ENCODE measurements at regions not wholly inside any gene's neighbourhood (a gene's known extent, or its start where the extent isn't known, plus 50 kb on each side); places are given as distances from the start of the nearest gene placed in this dataset.
"Not testable (repeated sequence)": the region's sequence is repeated elsewhere in the genome, so short reads cannot be mapped to it uniquely, and the experiment has no call there.

DNA sequence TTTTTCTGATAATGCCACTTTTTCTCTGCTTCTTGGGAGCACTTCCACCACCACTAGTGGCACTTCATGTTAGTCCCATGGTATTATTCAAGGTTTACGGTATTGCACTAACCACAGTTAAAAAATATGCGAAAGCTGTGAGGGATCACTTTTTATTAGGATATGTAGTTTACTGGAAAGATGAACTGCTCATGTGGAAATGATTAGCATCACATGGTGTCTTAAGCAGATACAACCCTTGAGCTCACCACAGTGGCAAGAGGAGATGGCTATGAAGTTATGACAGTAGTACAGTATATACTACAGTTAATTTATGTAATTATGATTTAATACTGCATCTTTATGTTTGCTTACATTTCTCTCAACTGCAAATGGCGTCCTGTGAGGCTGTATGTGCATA, 134.5 kb upstream of the HMGN3 start:
- POLR2A ChIA-PET: no interaction called here
- H3K4me3 ChIP-seq (replicated peaks in 1 of 3; ENCODE audit: insufficient read depth in 1 of 3, low read depth in 2 of 3, low read length in 3 of 3): no peak overlapping the region
- H3K9ac ChIP-seq (ENCODE audit: insufficient read depth, low read depth, low read length): no peak overlapping the region
- H3K27me3 ChIP-seq (ENCODE audit: control insufficient read depth in 1 of 2, insufficient read depth in 2 of 2, low read length in 2 of 2): no peaks in the 10 kb centered on the region
- intact Hi-C loops (cut with micrococcal nuclease; ENCODE audit: unreplicated experiment) (no loop called here), in situ Hi-C loops (cut with HindIII; ENCODE audit: extremely low pct_ligation_motif_present, low pct_unique_long_range_greater_than_20kb) (no loop called here)
- no peaks in the 10 kb centered on the region for H3K36me3 ChIP-seq (replicated peaks in 1 of 2; ENCODE audit: control insufficient read depth in 1 of 2, insufficient read depth in 2 of 2, low read length in 2 of 2)
- no peak overlapping the region for H3K4me2 ChIP-seq (ENCODE audit: low read depth, low read length)
- no peaks in the 10 kb centered on the region for H4K20me1 ChIP-seq (ENCODE audit: insufficient read depth, low read length)
- peaks cover 16% of the 10 kb centered on the region; the same call in 1 of the 2 replicates for H3K9me3 ChIP-seq (ENCODE audit: low read length)
- FAIRE-seq: no peak
- 43% methylated on average over 3 of the region's 3 CpGs for whole genome bisulfite sequencing (ENCODE audit: low lambda C conversion rate)
- H3K4me1 ChIP-seq (ENCODE audit: insufficient read depth, low read length): no peaks in the 10 kb centered on the region
- no peak for DNase-seq (ENCODE audit: low spot score)
- H2AFZ ChIP-seq (ENCODE audit: low read length): no peak overlapping the region
- H3K27ac ChIP-seq (ENCODE audit: extremely low read length, insufficient read depth, low read length): no peak overlapping the region
- TF ChIP-seq ZNF234 (CRISPR knock-in tag; conservative IDR thresholded peaks at IDR 0.05) (no peak), SSRP1 (CRISPR knock-in tag; IDR thresholded peaks at IDR 0.05) (no peak), SIN3B (IDR thresholded peaks at IDR 0.05; ENCODE audit: low read length) (no peak), SETDB1 (CRISPR knock-in tag; IDR thresholded peaks at IDR 0.05; ENCODE audit: borderline replicate concordance) (no peak), RFX5 (IDR thresholded peaks at IDR 0.05; ENCODE audit: low read depth, low read length) (no peak), ELF4 (CRISPR knock-in tag; IDR thresholded peaks at IDR 0.05; ENCODE audit: borderline replicate concordance) (no peak), AGO2 (optimal IDR thresholded peaks at IDR 0.05; ENCODE audit: low read depth, low read length) (no peak), SRSF4 (IDR thresholded peaks at IDR 0.05; ENCODE audit: low read depth, low read length, poor library complexity, severe bottlenecking) (no peak)
- TF ChIP-seq, protein P1, sequence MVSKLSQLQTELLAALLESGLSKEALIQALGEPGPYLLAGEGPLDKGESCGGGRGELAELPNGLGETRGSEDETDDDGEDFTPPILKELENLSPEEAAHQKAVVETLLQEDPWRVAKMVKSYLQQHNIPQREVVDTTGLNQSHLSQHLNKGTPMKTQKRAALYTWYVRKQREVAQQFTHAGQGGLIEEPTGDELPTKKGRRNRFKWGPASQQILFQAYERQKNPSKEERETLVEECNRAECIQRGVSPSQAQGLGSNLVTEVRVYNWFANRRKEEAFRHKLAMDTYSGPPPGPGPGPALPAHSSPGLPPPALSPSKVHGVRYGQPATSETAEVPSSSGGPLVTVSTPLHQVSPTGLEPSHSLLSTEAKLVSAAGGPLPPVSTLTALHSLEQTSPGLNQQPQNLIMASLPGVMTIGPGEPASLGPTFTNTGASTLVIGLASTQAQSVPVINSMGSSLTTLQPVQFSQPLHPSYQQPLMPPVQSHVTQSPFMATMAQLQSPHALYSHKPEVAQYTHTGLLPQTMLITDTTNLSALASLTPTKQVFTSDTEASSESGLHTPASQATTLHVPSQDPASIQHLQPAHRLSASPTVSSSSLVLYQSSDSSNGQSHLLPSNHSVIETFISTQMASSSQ (IDR thresholded peaks at IDR 0.05; ENCODE audit: low read depth): no peak
- TF ChIP-seq, protein P1 (CRISPR knock-in tag; IDR thresholded peaks at IDR 0.05; ENCODE audit: borderline replicate concordance): no peak
- TF ChIP-seq, protein P2, sequence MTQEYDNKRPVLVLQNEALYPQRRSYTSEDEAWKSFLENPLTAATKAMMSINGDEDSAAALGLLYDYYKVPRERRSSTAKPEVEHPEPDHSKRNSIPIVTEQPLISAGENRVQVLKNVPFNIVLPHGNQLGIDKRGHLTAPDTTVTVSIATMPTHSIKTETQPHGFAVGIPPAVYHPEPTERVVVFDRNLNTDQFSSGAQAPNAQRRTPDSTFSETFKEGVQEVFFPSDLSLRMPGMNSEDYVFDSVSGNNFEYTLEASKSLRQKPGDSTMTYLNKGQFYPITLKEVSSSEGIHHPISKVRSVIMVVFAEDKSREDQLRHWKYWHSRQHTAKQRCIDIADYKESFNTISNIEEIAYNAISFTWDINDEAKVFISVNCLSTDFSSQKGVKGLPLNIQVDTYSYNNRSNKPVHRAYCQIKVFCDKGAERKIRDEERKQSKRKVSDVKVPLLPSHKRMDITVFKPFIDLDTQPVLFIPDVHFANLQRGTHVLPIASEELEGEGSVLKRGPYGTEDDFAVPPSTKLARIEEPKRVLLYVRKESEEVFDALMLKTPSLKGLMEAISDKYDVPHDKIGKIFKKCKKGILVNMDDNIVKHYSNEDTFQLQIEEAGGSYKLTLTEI (CRISPR knock-in tag; conservative IDR thresholded peaks at IDR 0.05): no peak
- TF ChIP-seq, protein P3, sequence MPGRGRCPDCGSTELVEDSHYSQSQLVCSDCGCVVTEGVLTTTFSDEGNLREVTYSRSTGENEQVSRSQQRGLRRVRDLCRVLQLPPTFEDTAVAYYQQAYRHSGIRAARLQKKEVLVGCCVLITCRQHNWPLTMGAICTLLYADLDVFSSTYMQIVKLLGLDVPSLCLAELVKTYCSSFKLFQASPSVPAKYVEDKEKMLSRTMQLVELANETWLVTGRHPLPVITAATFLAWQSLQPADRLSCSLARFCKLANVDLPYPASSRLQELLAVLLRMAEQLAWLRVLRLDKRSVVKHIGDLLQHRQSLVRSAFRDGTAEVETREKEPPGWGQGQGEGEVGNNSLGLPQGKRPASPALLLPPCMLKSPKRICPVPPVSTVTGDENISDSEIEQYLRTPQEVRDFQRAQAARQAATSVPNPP (CRISPR knock-in tag; IDR thresholded peaks at IDR 0.05): no peak
- CTCF ChIA-PET (ENCODE audit: low intra/inter-chr PET ratio, low total read pairs): no interaction called here
- no TSS peak for BruUV-seq (replicated peaks)
- ATAC-seq: no peak
- no peaks in the 10 kb centered on the region for H3K79me2 ChIP-seq (ENCODE audit: insufficient read depth, low read length)

DNA sequence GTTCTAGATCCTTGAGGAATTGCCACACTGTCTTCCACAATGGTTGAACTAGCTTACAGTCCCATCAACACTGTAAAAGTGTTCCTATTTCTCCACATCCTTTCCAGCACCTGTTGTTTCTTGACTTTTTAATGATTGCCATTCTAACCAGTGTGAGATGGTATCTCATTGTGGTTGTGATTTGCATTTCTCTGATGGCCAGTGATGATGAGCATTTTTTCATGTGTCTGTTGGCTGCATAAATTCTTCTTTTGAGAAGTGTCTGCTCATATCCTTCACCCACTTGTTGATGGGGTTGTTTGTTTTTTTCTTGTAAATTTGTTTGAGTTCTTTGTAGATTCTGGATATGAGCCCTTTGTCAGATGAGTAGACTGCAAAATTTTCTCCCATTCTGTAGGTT, 129.0 kb upstream of the HMGN3 start:
- H4K20me1 ChIP-seq (ENCODE audit: insufficient read depth, low read length); BruUV-seq (replicated peaks); H3K79me2 ChIP-seq (ENCODE audit: insufficient read depth, low read length); intact Hi-C loops (cut with micrococcal nuclease; ENCODE audit: unreplicated experiment); FAIRE-seq; H3K27ac ChIP-seq (ENCODE audit: extremely low read length, insufficient read depth, low read length); H3K4me3 ChIP-seq (replicated peaks in 1 of 3; ENCODE audit: insufficient read depth in 1 of 3, low read depth in 2 of 3, low read length in 3 of 3); ATAC-seq; H3K36me3 ChIP-seq (replicated peaks in 1 of 2; ENCODE audit: control insufficient read depth in 1 of 2, insufficient read depth in 2 of 2, low read length in 2 of 2); H3K27me3 ChIP-seq (ENCODE audit: control insufficient read depth in 1 of 2, insufficient read depth in 2 of 2, low read length in 2 of 2); DNase-seq (ENCODE audit: low spot score); H2AFZ ChIP-seq (ENCODE audit: low read length); H3K9ac ChIP-seq (ENCODE audit: insufficient read depth, low read depth, low read length); POLR2A ChIA-PET; CTCF ChIA-PET (ENCODE audit: low intra/inter-chr PET ratio, low total read pairs); H3K9me3 ChIP-seq (ENCODE audit: low read length); H3K4me1 ChIP-seq (ENCODE audit: insufficient read depth, low read length); in situ Hi-C loops (cut with HindIII; ENCODE audit: extremely low pct_ligation_motif_present, low pct_unique_long_range_greater_than_20kb); H3K4me2 ChIP-seq (ENCODE audit: low read depth, low read length): not testable (repeated sequence)

Data from HepG2 (cell line).